ENCODE measurements at regions not wholly inside any gene's neighbourhood (a gene's known extent, or its start where the extent isn't known, plus 50 kb on each side); places are given as distances from the start of the nearest gene placed in this dataset.

DNA sequence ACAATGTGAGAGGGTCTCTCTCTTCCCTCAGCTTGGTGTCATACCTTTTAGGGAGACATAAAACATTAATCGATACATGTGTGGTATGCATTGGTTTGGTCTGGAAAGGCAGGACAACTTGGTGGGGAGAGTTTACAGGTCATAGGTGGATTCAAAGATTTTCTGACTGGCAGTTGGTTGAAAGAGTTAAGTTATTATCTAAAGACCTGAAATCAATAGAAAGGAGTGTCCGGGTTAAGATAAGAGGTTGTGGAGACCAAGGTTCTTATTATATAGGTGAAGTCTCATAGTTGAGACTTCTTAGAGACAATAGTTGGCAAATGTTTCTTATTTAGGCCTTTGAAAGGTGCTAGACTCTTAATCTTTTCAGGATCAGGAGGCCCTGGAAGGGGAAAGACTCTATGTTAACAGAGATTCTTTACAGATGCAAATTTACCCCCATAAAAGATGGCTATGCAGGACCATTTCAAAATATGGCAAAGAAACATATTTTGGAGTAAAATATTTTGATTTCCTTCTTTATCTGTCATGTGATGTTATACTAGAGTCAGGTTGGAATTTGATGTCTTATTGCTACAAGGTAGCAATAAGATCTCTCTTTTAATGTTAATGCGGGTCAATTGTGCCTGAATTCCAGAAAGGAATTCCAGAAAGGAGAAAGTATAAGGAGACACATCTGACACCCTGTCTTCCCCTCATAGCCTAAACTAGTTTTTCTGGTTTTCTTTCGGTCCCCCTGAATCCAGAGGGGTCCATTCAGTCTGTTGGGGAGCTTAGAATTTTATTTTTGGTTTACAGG lies 59.2 kb upstream of the RCBTB2 start:
- Histone ChIP-seq H3K4me3 (ENCODE audit: low read depth, low read length) (no peak overlapping the region), H3K36me3 (ENCODE audit: control insufficient read depth, insufficient read depth, low read length) (no peaks in the 10 kb centered on the region), H3K27me3 (ENCODE audit: control insufficient read depth, insufficient read depth, low read length) (peaks cover 6% of the 10 kb centered on the region)
- POLR2A ChIA-PET, result no interaction called here
- TF ChIP-seq, protein P1, sequence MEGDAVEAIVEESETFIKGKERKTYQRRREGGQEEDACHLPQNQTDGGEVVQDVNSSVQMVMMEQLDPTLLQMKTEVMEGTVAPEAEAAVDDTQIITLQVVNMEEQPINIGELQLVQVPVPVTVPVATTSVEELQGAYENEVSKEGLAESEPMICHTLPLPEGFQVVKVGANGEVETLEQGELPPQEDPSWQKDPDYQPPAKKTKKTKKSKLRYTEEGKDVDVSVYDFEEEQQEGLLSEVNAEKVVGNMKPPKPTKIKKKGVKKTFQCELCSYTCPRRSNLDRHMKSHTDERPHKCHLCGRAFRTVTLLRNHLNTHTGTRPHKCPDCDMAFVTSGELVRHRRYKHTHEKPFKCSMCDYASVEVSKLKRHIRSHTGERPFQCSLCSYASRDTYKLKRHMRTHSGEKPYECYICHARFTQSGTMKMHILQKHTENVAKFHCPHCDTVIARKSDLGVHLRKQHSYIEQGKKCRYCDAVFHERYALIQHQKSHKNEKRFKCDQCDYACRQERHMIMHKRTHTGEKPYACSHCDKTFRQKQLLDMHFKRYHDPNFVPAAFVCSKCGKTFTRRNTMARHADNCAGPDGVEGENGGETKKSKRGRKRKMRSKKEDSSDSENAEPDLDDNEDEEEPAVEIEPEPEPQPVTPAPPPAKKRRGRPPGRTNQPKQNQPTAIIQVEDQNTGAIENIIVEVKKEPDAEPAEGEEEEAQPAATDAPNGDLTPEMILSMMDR (IDR thresholded peaks at IDR 0.05; ENCODE audit: insufficient read depth, low read depth, low read length), result no peak
- CTCF ChIA-PET, result interaction anchor here (1.2 to 1.5 kb wide), 2 partner anchors 12 to 162 kb away, joined by 3 to 11 read pairs; no protein-coding TSS in a partner anchor
- no peak for DNase-seq (ENCODE audit: low read depth)

DNA sequence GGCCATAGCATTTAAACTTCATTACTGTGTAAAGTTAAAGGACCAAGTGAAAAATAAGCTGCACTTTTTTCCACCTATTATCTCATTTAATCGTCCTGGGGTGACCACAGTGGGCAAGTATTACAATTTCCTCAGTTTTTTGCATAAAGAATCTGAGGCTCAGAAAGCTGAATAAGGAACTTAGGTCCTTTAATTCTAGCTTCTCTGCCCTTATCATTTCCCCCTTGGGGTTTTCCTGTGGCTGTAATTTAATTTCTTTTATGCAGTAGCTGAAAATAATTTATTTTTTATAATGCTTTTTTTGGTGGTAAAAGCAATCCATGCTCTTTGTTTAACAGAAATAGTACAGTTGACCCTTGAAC lies 59.8 kb upstream of the RCBTB2 start:
- Histone ChIP-seq H3K4me3 (ENCODE audit: low read depth, low read length) (no peak overlapping the region), H3K36me3 (ENCODE audit: control insufficient read depth, insufficient read depth, low read length) (no peaks in the 10 kb centered on the region), H3K27me3 (ENCODE audit: control insufficient read depth, insufficient read depth, low read length) (peaks cover 6% of the 10 kb centered on the region)
- TF ChIP-seq, protein P1 (IDR thresholded peaks at IDR 0.05; ENCODE audit: insufficient read depth, low read depth, low read length), result no peak
- ChIA-PET CTCF (interaction anchor here (1.2 to 7.5 kb wide), 2 partner anchors 162 to 176 kb away, joined by 3 to 81 read pairs; no protein-coding TSS in a partner anchor), POLR2A (no interaction called here)
- no peak for DNase-seq (ENCODE audit: low read depth)

DNA sequence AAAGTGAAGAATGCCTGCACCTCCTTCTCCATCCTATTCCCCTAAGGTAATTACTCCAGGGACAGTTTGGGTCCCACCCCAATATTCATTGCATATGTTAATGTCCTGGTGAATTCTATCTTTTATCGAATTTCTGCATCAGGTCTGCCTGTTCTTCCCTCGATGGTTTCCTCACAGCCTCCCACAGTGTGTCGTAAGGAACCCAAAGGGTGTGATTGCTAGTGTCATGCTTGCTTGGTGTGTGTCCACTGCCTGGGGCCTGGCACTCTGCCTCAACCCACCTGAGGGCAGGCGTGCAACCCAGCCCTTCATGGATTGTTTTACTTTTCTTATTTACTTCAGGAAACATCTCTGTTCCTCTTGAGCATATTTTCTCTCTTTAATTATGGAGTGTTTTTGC lies 60.2 kb upstream of the CYSLTR2 start:
- H3K27me3 ChIP-seq (ENCODE audit: control insufficient read depth, insufficient read depth, low read length), result peaks cover 6% of the 10 kb centered on the region
- H3K4me3 ChIP-seq (ENCODE audit: low read depth, low read length), result no peak overlapping the region
- no peak for DNase-seq (ENCODE audit: low read depth)
- H3K36me3 ChIP-seq (ENCODE audit: control insufficient read depth, insufficient read depth, low read length), result no peaks in the 10 kb centered on the region
- TF ChIP-seq, protein P1 (IDR thresholded peaks at IDR 0.05; ENCODE audit: insufficient read depth, low read depth, low read length), result no peak
- CTCF ChIA-PET, result interaction anchor here (7.5 kb wide), 1 partner anchor 175 kb away, joined by 81 read pairs; no protein-coding TSS in a partner anchor
- POLR2A ChIA-PET, result no interaction called here

DNA sequence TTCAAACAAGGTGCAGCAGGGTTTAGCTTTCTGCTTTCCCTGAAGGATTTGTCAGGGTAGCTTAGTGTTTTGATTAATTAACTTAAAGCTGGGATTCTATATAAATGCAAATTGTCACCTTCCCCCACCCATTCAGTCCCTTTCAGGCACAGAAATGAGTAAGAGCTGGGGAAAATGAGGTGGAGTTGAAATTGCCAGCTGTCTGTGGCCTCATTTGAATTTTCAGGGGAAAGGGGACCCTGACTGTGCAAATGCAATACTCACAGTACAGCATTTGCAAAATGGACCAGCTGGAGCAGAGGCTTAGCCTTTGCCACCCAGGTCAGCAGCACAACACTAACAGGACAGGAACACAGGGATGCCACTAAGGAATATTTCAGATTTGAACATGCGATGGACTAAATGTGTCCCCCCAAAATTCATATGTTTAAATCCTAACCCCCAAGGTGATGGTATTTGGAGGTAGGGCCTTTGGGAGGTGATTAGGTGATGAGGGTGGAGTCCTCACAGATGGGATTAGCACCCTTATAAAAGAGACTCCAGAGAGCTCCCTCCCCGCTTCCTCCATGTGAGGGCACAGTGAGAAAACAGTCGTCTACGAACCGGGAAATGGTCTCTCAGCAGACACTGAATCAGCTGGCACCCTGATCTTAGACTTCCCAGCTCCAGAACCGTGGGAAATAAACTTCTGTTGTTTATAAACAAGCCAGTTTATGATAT lies 59.5 kb upstream of the CYSLTR2 start:
- ChIA-PET POLR2A (no interaction called here), CTCF (interaction anchor here (1.0 to 7.5 kb wide), 5 partner anchors 15 to 299 kb away, joined by 3 to 81 read pairs (median 4); no protein-coding TSS in a partner anchor)
- H3K27me3 ChIP-seq (ENCODE audit: control insufficient read depth, insufficient read depth, low read length), result peaks cover 7% of the 10 kb centered on the region
- H3K36me3 ChIP-seq (ENCODE audit: control insufficient read depth, insufficient read depth, low read length), result no peaks in the 10 kb centered on the region
- TF ChIP-seq, protein P1 (IDR thresholded peaks at IDR 0.05; ENCODE audit: insufficient read depth, low read depth, low read length), result no peak
- DNase-seq (ENCODE audit: low read depth), result no peak
- no peak overlapping the region for H3K4me3 ChIP-seq (ENCODE audit: low read depth, low read length)

All from BJ (cell line).